HEK293T (cell line): ENCODE measurements at regions not wholly inside any gene's neighbourhood (a gene's known extent, or its start where the extent isn't known, plus 50 kb on each side); places are given as distances from the start of the nearest gene placed in this dataset.

Source experiments
- CTCF ChIA-PET: fragments of 350-600 bp; formaldehyde crosslinking; extraction: SDS; loops from one replicate; lab custom pipeline; 2021; ENCODE audit warnings: antibody characterized with exemption, inconsistent platforms; lab: Yijun Ruan, JAX
- POLR2A ChIA-PET: fragments of 350-600 bp; formaldehyde crosslinking; extraction: SDS; loops from one replicate; lab custom pipeline; 2020; ENCODE audit warnings: antibody characterized with exemption, inconsistent platforms; lab: Yijun Ruan, JAX
- DNase-seq: peaks from one replicate; pipeline ENCODE4 v3.0.0; 2012; ENCODE audit warnings: mixed read lengths; ENCODE audit errors: extremely low spot score
- ARNT ChIP-seq: fragments of 450-650 bp; IDR thresholded peaks from 2 replicates; pipeline ENCODE4 v1.6.1; 2017; ENCODE audit warnings: mild to moderate bottlenecking
- BHLHE40 ChIP-seq: fragments of 450-650 bp; IDR thresholded peaks from 2 replicates; pipeline ENCODE4 v1.6.1; 2016; ENCODE audit warnings: mild to moderate bottlenecking, moderate library complexity, borderline replicate concordance
- CTBP1 ChIP-seq: fragments of 450-650 bp; IDR thresholded peaks from 2 replicates; pipeline ENCODE4 v1.6.1; 2016; ENCODE audit warnings: borderline replicate concordance
- ELF4 ChIP-seq: fragments of 450-650 bp; IDR thresholded peaks from 2 replicates; pipeline ENCODE4 v1.6.1; 2017; ENCODE audit warnings: antibody characterized with exemption
- FOXA1 ChIP-seq: fragments of 450-650 bp; IDR thresholded peaks from 2 replicates; pipeline ENCODE4 v1.6.1; 2016; ENCODE audit warnings: mild to moderate bottlenecking
- FOXK2 ChIP-seq: fragments of 450-650 bp; IDR thresholded peaks from 2 replicates; pipeline ENCODE4 v1.6.1; 2016; ENCODE audit warnings: mild to moderate bottlenecking
- FOXM1 ChIP-seq: fragments of 450-650 bp; IDR thresholded peaks from 2 replicates; pipeline ENCODE4 v1.6.1; 2017; ENCODE audit warnings: mild to moderate bottlenecking, borderline replicate concordance
- HDGF ChIP-seq: fragments of 450-650 bp; IDR thresholded peaks from 2 replicates; pipeline ENCODE4 v1.6.1; 2017; ENCODE audit warnings: antibody characterized with exemption, borderline replicate concordance
- L3MBTL2 ChIP-seq: fragments of 450-650 bp; conservative IDR thresholded peaks from 2 replicates; pipeline ENCODE4 v1.6.1; 2016; ENCODE audit warnings: mild to moderate bottlenecking
- LEF1 ChIP-seq: fragments of 450-650 bp; IDR thresholded peaks from 2 replicates; pipeline ENCODE4 v1.6.1; 2017; ENCODE audit warnings: mild to moderate bottlenecking, borderline replicate concordance
- NFRKB ChIP-seq: fragments of 450-650 bp; IDR thresholded peaks from 2 replicates; pipeline ENCODE4 v1.6.1; 2016; ENCODE audit warnings: mild to moderate bottlenecking, moderate library complexity
- PKNOX1 ChIP-seq: fragments of 450-650 bp; IDR thresholded peaks from 2 replicates; pipeline ENCODE4 v1.6.1; 2016
- SP1 ChIP-seq: fragments of 450-650 bp; IDR thresholded peaks from 2 replicates; pipeline ENCODE4 v1.6.1; 2017
- SUZ12 ChIP-seq: fragments of 450-650 bp; IDR thresholded peaks from 2 replicates; pipeline ENCODE4 v1.6.1; 2016; ENCODE audit warnings: mild to moderate bottlenecking
- TARDBP ChIP-seq: fragments of 450-650 bp; IDR thresholded peaks from 2 replicates; pipeline ENCODE4 v1.6.1; 2016
- ZNF384 ChIP-seq: fragments of 450-650 bp; IDR thresholded peaks from 2 replicates; pipeline ENCODE4 v1.6.1; 2016

- no peak for DNase-seq
- ChIA-PET POLR2A (interaction anchor here (2.3 kb wide), 1 partner anchor 91 kb away, joined by 12 read pairs; the partner anchor contains the start of gene LMNB1), CTCF (interaction anchor here (0.6 to 1.3 kb wide), 3 partner anchors 11 to 1209 kb away, joined by 3 read pairs; no protein-coding TSS in a partner anchor)
- TF ChIP-seq PKNOX1 = no peak
- no peak for TF ChIP-seq L3MBTL2
- TF ChIP-seq ZNF384 = no peak
- TF ChIP-seq SP1 = no peak
- no peak for TF ChIP-seq FOXK2
- TF ChIP-seq TARDBP = no peak
- TF ChIP-seq HDGF = no peak
- TF ChIP-seq ELF4 = no peak
Observed at GRCh38 chr5:126686451-126687126, 85.8 kb downstream of the PHAX start.

GRCh38 chr5:126692971-126693370 lies 84.0 kb upstream of the LMNB1 start:
- no peak for DNase-seq
- POLR2A ChIA-PET = no interaction called here
- no peak for TF ChIP-seq FOXK2
- TF ChIP-seq TARDBP = no peak
- TF ChIP-seq BHLHE40 = no peak
- TF ChIP-seq PKNOX1 = no peak
- no peak for TF ChIP-seq FOXM1
- TF ChIP-seq CTBP1 = no peak
- no peak for TF ChIP-seq SUZ12
- TF ChIP-seq ARNT = no peak
- TF ChIP-seq ZNF384 = no peak
- no peak for TF ChIP-seq SP1
- TF ChIP-seq ELF4 = no peak
- TF ChIP-seq NFRKB = no peak
- TF ChIP-seq L3MBTL2 = no peak
- CTCF ChIA-PET = interaction anchor here (0.6 kb wide), 2 partner anchors 10 to 16 kb away, joined by 6 read pairs; no protein-coding TSS in a partner anchor

GRCh38 chr5:126693806-126694205 lies 83.1 kb upstream of the LMNB1 start:
- CTCF ChIA-PET = no interaction called here
- DNase-seq = no peak
- POLR2A ChIA-PET = no interaction called here
- no peak for TF ChIP-seq L3MBTL2
- no peak for TF ChIP-seq FOXM1
- TF ChIP-seq HDGF = no peak
- no peak for TF ChIP-seq CTBP1
- no peak for TF ChIP-seq SUZ12
- no peak for TF ChIP-seq ZNF384
- TF ChIP-seq FOXK2 = no peak
- no peak for TF ChIP-seq ARNT
- no peak for TF ChIP-seq ELF4
- no peak for TF ChIP-seq PKNOX1
- TF ChIP-seq SP1 = no peak
- no peak for TF ChIP-seq NFRKB
- no peak for TF ChIP-seq TARDBP

- TF ChIP-seq NFRKB = no peak
- TF ChIP-seq LEF1 = no peak
- POLR2A ChIA-PET = no interaction called here
- CTCF ChIA-PET = no interaction called here
- DNase-seq = no peak
Observed at GRCh38 chr5:126694403-126694802, 82.5 kb upstream of the LMNB1 start.

- no peak for DNase-seq
- ChIA-PET CTCF (no interaction called here), POLR2A (no interaction called here)
- no peak for TF ChIP-seq ELF4
- TF ChIP-seq LEF1 = no peak
- TF ChIP-seq HDGF = no peak
- TF ChIP-seq SP1 = no peak
- TF ChIP-seq CTBP1 = no peak
- TF ChIP-seq FOXK2 = no peak
- TF ChIP-seq SUZ12 = no peak
- no peak for TF ChIP-seq FOXA1
Observed at GRCh38 chr5:126695091-126695490, 81.8 kb upstream of the LMNB1 start.

GRCh38 chr5:126707080-126707479 lies 69.9 kb upstream of the LMNB1 start:
- no peak for TF ChIP-seq TARDBP
- no peak for TF ChIP-seq PKNOX1
- TF ChIP-seq ELF4 = no peak
- TF ChIP-seq FOXA1 = no peak
- CTCF ChIA-PET = no interaction called here
- no peak for DNase-seq
- POLR2A ChIA-PET = no interaction called here

- TF ChIP-seq FOXM1 = no peak
- ChIA-PET POLR2A (interaction anchor here (0.5 to 0.9 kb wide), 2 partner anchors 61 to 62 kb away, joined by 3 to 4 read pairs; no protein-coding TSS in a partner anchor), CTCF (no interaction called here)
- no peak for DNase-seq
Observed at GRCh38 chr5:126715765-126716164, 61.2 kb upstream of the LMNB1 start.
